HG02870 (cell line): ENCODE measurements at regions not wholly inside any gene's neighbourhood (a gene's known extent, or its start where the extent isn't known, plus 50 kb on each side); places are given as distances from the start of the nearest gene placed in this dataset.

Experiments
- ATAC-seq: cut with Tn5 transposase; IDR thresholded peaks from one replicate; pipeline ENCODE4 v1.9.1; 2021; ENCODE audit warnings: mild to moderate bottlenecking, moderate library complexity; ENCODE audit not compliant: unreplicated experiment

- no peak for ATAC-seq
Measured at GRCh38 chr17:77391668-77392375, 251.1 kb downstream of the SEC14L1 start.

GRCh38 chr17:77392376-77393273 lies 251.9 kb downstream of the SEC14L1 start:
- no peak for ATAC-seq

GRCh38 chr17:77393274-77393600 lies 252.5 kb downstream of the SEC14L1 start:
- no peak for ATAC-seq

GRCh38 chr17:77393867-77394539 lies 253.2 kb downstream of the SEC14L1 start:
- no peak for ATAC-seq

- no peak for ATAC-seq
Measured at GRCh38 chr17:77394540-77395295, 253.9 kb downstream of the SEC14L1 start.

GRCh38 chr17:77395501-77396048 lies 254.8 kb downstream of the SEC14L1 start:
- ATAC-seq: no peak

DNA sequence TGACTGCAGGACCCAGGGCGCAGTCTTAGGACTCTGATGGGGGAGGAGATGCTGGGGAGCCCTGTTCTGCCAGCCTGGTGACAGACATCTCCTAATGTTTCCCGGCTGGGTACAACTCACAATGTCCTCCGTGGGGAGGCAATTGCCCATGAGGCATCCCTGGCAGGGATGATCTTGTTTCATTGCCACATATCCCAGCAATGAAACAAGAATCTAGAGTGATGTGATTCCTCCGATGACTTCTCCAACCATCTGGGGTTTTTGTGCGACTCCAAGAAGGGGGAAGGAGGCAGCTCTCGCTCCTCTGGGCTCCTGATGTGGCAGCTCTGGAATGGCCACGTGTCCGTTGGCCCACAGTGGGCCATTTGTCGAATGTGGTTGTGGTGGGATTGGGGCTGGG lies 255.8 kb downstream of the SEC14L1 start:
- ATAC-seq: no peak

DNA sequence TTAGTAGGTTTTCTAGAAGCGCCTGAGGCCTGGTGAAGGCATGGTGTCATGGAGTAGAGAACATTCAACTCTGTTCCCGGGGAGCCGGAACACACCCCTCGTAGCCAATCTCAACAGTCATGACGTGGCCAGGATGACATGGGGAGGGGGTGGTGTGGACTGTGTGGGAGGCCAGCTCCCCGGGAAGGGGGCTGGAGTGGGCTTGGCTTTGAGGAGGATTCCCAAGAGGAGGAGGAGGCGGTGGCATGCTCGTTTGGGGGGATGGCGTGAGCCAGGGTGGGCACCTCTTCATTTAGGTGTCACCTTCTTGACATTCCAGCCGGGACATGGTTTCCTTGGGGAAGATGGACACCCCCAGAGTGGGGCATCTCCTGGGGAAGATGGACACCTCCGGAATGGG lies 257.5 kb downstream of the SEC14L1 start:
- no peak for ATAC-seq

DNA sequence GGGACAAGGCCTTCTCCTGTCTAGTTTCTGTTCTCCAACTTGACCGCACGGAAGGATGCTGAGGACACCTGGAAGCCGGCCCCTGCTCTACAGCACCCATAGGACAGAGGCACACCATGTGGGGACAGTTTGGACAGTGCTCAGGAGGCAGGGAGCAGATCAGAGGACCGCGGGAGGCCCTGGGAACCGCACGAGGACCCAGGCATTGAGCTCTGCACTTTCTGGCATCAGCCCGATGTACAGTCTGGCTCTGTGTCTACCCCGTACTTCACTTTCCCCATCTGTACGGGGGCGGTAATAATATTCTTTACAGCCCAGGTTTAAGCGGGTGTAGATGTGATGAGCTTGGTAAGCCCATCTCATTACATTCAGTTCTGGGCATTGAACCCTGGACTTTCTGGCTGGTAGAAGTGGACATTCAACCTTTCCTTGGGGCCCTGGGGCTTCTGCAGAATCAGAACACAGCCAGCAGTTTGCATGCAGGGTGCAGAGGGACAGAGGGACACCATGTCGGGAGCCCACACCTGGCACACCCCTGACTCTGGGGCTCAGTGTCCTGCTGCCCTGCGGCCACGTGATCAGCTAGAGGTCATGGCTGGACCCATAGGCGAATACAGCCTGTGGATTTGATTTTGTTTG lies 258.7 kb downstream of the SEC14L1 start:
- no peak for ATAC-seq

DNA sequence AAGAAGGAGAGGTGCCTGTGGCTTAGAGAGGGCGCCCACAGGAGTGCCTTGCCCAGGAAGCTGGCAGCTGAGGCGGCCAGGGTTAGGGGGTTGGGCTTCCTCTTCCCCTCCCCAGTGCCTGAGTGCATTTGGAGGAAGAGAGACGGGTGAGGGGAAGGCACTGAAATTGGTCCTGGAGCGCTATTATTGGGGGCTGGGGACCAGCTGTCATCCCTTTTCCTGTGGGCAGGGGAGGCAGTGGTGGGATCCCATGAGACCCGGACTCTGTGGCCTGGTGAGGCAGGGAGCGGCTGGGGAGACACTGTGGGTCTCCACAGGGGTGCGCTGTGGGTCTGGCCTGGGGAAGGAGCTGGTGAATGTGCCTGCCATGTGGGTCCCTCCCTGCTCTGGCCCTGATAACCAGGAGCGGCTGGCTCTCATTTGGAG lies 259.7 kb downstream of the SEC14L1 start:
- no peak for ATAC-seq

GRCh38 chr17:77402159-77402731 lies 261.5 kb downstream of the SEC14L1 start:
- no peak for ATAC-seq

DNA sequence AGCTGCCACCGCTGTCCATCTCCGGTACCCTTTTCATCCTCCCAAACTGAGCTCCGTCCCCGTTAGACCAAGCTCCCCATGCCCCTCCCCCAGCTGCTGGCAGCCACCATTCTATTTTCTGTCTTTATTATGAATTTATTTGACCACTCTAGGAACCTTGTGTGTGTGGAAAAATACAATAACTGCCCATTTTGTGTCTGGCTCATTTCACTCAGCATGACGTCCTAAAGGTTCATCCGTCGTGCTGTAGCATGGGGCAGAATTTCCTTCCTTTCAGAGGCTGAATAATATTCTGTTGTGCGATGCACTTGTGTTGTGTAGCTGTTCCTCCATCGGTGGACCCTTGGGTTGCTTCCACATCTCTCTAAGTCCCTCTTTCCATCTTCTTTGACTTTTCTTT lies 263.1 kb downstream of the SEC14L1 start:
- ATAC-seq: no peak

DNA sequence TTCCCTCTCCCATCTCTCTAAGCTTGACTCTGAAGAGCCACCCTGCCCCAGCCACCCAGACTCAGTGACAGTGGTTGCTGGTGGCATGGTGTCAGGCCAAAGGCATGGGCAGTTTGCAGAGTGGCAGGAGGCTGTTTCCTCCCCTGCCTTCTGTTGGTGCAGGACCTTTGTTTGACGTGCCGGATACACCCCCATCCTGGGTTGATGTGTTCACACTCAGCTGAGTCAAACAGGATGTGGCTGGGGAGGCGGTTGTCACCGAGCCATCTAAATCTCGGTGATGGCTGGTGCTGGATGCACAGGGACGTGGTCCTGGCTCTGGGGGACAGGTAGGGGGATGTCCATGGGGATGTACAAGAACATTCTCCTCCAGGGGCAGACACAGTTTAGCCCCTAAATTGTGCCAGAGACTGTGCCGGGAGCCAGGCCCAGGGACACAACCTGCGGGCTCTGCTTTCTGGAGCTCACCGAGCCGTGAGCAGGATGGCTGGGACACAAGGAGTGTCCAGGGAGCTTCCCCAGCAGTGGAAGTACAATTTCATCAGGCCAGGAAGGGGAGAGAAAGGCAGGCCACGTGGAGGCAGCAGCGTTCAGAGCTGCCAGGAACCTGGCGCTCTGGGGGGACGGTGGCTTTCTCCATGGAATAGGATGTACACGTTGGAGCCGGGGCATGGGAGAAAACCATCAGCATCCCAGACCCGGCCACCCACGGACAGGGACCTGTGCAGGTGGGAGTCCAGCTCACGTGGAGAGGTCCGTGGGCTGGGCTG lies 264.2 kb downstream of the SEC14L1 start:
- peak; percentile 64 for ATAC-seq

DNA sequence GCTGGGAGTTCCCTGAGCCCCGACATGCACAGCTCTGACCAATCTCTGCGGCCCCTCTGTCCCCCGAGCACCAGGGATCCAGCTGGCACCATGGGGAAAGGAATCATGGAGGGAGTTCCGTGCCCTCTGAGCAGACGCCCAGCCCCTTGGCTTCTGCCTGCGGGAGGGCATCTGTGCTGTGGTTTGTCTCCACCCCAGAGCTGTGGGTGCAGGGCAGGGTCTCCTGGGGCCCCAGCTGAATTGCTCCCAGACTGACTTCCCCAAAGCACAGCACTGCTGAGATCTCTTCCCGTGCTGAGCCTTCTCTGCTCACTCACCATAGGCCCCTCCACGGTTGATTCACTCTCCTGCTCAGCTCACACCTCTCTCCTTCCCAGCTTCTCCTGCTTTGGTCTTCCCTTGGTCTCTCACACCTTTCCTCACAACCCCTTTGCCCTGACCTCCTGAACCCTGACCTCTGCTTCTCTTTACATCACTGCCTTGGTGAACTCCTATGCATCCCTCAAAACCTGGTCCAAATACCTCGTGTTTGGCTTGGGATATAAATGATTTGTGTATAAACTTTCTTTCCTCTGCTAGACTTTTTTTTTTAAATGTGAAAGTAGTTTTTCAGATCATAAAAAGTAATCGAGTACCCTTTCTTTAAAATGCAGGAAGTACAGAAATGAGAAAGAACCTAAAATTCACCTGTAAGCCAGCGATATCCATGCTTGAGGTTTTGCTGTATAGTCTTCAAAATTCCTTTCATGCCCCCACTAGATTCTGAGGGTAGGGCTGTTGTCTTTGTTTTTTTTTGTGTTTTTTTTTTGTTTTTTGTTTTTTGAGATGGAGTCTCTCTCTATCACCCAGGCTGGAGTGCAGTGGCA lies 265.3 kb downstream of the SEC14L1 start:
- no peak for ATAC-seq

DNA sequence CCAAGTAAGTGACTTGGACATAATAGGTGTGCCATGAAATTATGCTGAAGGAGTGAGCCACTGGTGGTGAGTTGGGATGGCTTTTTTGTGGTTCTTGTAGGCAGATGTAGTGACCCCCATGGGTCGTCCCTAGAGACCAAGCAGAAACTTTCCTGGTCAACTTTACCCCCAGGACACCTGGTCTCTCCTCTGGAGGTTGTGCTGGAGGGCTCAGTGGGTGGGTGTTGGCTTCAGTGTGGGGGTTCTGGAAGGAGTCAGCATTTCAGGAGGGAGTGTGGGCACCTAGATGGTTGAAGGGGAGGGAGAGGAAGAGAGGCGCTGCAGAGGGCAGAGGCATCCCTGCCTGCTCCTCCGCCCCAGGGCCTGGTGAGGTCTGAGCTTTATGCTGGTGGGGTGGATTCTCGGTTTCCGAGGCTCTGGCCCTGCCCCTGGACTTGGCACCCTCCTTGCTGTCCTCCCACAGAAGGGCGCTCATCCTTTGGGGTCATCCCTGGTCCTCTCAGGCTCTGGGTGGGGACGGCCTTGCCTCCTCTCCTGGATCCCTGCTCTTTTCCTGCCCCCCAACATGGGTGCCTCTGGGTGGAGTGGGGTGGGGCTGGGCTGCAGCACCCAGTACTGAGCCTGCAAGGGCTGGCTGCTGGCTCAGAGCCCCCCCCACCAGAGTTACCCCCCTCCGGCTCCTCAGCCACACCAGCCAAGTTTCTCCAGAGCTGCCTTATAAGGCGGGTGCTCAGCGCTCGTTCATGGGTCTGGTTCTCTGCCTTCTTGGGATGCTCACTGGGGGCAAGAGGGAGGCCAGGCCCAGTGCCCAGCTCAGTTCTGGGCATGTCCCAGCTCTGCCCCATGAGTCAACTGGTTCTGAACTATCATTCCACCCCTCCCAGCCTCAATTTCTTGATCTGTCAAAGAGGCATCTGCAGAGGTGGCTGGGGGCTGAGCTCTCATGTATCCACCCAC lies 266.8 kb downstream of the SEC14L1 start:
- no peak for ATAC-seq

- ATAC-seq: no peak
Measured at GRCh38 chr17:77408284-77408683, 267.5 kb downstream of the SEC14L1 start.
